Erythroblast (primary cell): ENCODE measurements at regions not wholly inside any gene's neighbourhood (a gene's known extent, or its start where the extent isn't known, plus 50 kb on each side); places are given as distances from the start of the nearest gene placed in this dataset.

Experiments
- DNase-seq, 2 experiments: peaks; one replicate each; lab custom pipeline; 2025; lab: John Stamatoyannopoulos, UW
- GATA1 ChIP-seq: IDR thresholded peaks from 2 replicates; pipeline ENCODE4 v1.6.1; 2011; ENCODE audit warnings: low read depth, mild to moderate bottlenecking, control low read depth, low read length, moderate library complexity
- POLR2A ChIP-seq: IDR thresholded peaks from 2 replicates; pipeline ENCODE4 v1.6.1; 2011; ENCODE audit warnings: mild to moderate bottlenecking, low read length

GRCh38 chr1:2961081-2961480 lies 60.2 kb upstream of the ACTRT2 start:
- no peak for TF ChIP-seq POLR2A
- no peak for TF ChIP-seq GATA1
- DNase-seq, result no peak

GRCh38 chr1:2961661-2962060 lies 59.6 kb upstream of the ACTRT2 start:
- DNase-seq, result no peak
- TF ChIP-seq GATA1 (no peak), POLR2A (no peak)

- no peak for DNase-seq
Measured at GRCh38 chr1:2962061-2962460, 59.2 kb upstream of the ACTRT2 start.

GRCh38 chr1:2962541-2962940 lies 58.7 kb upstream of the ACTRT2 start:
- TF ChIP-seq POLR2A (no peak), GATA1 (no peak)
- DNase-seq, result no peak

More at GRCh38 chr1:2962061-2962460, 59.2 kb upstream of the ACTRT2 start:
- TF ChIP-seq POLR2A, result no peak
- TF ChIP-seq GATA1, result no peak

GRCh38 chr1:2962946-2963345 lies 58.3 kb upstream of the ACTRT2 start:
- no peak for DNase-seq
- no peak for TF ChIP-seq GATA1
- no peak for TF ChIP-seq POLR2A

GRCh38 chr1:2965676-2966075 lies 55.6 kb upstream of the ACTRT2 start:
- no peak for TF ChIP-seq GATA1
- TF ChIP-seq POLR2A, result no peak
- DNase-seq, result no peak

- DNase-seq, result no peak
- TF ChIP-seq POLR2A, result no peak
- TF ChIP-seq GATA1, result no peak
Measured at GRCh38 chr1:2966449-2967328, 54.6 kb upstream of the ACTRT2 start.

GRCh38 chr1:2967329-2967725 lies 53.9 kb upstream of the ACTRT2 start:
- TF ChIP-seq GATA1 (no peak), POLR2A (no peak)
- DNase-seq, result no peak

- no peak for DNase-seq
- TF ChIP-seq POLR2A, result no peak
- no peak for TF ChIP-seq GATA1
Measured at GRCh38 chr1:2967881-2968280, 53.4 kb upstream of the ACTRT2 start.

GRCh38 chr1:2968471-2968881 lies 52.8 kb upstream of the ACTRT2 start:
- TF ChIP-seq GATA1, result no peak
- no peak for TF ChIP-seq POLR2A
- DNase-seq, result no peak

GRCh38 chr1:2969011-2969844 lies 52.0 kb upstream of the ACTRT2 start:
- TF ChIP-seq POLR2A, result no peak
- TF ChIP-seq GATA1, result no peak
- DNase-seq, result no peak

- TF ChIP-seq POLR2A, result no peak
- TF ChIP-seq GATA1, result no peak
- no peak for DNase-seq
Measured at GRCh38 chr1:2969845-2970291, 51.4 kb upstream of the ACTRT2 start.

- TF ChIP-seq GATA1 (no peak), POLR2A (no peak)
- no peak for DNase-seq
Measured at GRCh38 chr1:2970311-2971071, 50.8 kb upstream of the ACTRT2 start.

GRCh38 chr1:2971101-2971501 lies 50.2 kb upstream of the ACTRT2 start:
- TF ChIP-seq GATA1, result no peak
- TF ChIP-seq POLR2A, result no peak

More at GRCh38 chr1:2971101-2971501, 50.2 kb upstream of the ACTRT2 start:
- no peak for DNase-seq
